Gastrocnemius medialis (tissue), 4 donors: ENCODE measurements at regions not wholly inside any gene's neighbourhood (a gene's known extent, or its start where the extent isn't known, plus 50 kb on each side); places are given as distances from the start of the nearest gene placed in this dataset.

ENCODE experiments used
- CTCF ChIP-seq, 5 experiments: fragments of 450-650 bp in 3 of 5; fragments of 200-600 bp in 2 of 5; sonication (generic) in 2 of 5; IDR thresholded peaks in 4 of 5; conservative IDR thresholded peaks in 1 of 5; 1 replicate in 4 of 5; 2 replicates in 1 of 5; pipeline ENCODE4 v1.5.1; 2016 to 2019; ENCODE audit warnings: antibody characterized with exemption in 5 of 5, mild to moderate bottlenecking in 3 of 5, moderate library complexity in 3 of 5
- POLR2A ChIP-seq, 2 donors: fragments of 450-650 bp; IDR thresholded peaks; one replicate each; pipeline ENCODE4 v1.6.1; 2017; ENCODE audit warnings: antibody characterized with exemption in 2 of 2, mild to moderate bottlenecking in 2 of 2, moderate library complexity in 2 of 2

- no peak for TF ChIP-seq POLR2A (IDR thresholded peaks at IDR 0.05)
- no peak for TF ChIP-seq CTCF (IDR thresholded peaks at IDR 0.05 in 4 of 5, conservative IDR thresholded peaks at IDR 0.05 in 1 of 5)
These were observed 179.7 kb upstream of the MTNR1B start for GRCh38 chr11:92789761-92790160.
